ENCODE measurements at regions not wholly inside any gene's neighbourhood (a gene's known extent, or its start where the extent isn't known, plus 50 kb on each side); places are given as distances from the start of the nearest gene placed in this dataset.

DNA sequence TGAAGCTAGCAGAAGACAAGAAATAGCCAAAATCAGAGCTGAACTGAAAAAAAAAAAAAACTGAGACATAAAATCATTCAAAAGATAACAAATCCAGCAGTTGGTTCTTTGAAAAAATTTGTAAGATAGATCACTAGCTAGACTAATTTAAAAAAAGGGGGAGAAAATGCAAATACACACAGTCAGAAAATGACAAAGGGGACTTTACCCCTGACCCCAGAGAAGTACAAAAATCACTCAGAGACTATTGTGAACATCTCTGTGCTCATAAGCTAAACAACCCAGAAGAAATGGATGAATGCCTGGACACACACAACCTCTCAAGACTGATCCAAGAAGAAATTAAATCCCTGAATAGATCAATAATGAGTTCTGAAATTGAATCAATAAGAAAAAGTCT is 914.3 kb upstream of the API5 start:
- H3K36me3 ChIP-seq (replicated peaks in 1 of 2; ENCODE audit: control insufficient read depth in 1 of 2, insufficient read depth in 2 of 2, low read length in 2 of 2), result no peaks in the 10 kb centered on the region
- no peak overlapping the region for H3K4me2 ChIP-seq (replicated peaks; ENCODE audit: extremely low read depth, low read length, poor library complexity, severe bottlenecking)
- DNase-seq, result no peak
- H3K4me1 ChIP-seq (ENCODE audit: control insufficient read depth in 1 of 2, insufficient read depth in 2 of 2, low read length in 2 of 2), result no peaks in the 10 kb centered on the region
- no peaks in the 10 kb centered on the region for H3K36me3 Mint-ChIP-seq
- no peak overlapping the region for H3K9ac ChIP-seq (ENCODE audit: insufficient read depth, low read length, poor library complexity, severe bottlenecking)
- no peak overlapping the region for H3K4me3 ChIP-seq (replicated peaks in 1 of 3; ENCODE audit: low read depth in 2 of 3, low read length in 3 of 3)
- H3K79me2 ChIP-seq (ENCODE audit: insufficient read depth, low read length), result no peaks in the 10 kb centered on the region
- no peak overlapping the region for H2AFZ ChIP-seq (ENCODE audit: insufficient read depth, low read depth, low read length, poor library complexity, severe bottlenecking)
- H3K27ac Mint-ChIP-seq, result no peak overlapping the region
- H3K27ac ChIP-seq (ENCODE audit: low read depth in 1 of 2, low read length in 2 of 2), result no peak overlapping the region
- H3K9me3 Mint-ChIP-seq, result peaks cover 2 to 13% (median 8%) of the 10 kb centered on the region in 7 donors
- H3K27me3 Mint-ChIP-seq (ENCODE audit: low read depth in 3 of 3), result peaks cover 0 to 8% (median 2%) of the 10 kb centered on the region in 3 donors
- intact Hi-C loops (cut with micrococcal nuclease), result no loop called here
- H4K20me1 ChIP-seq (ENCODE audit: insufficient read depth, low read length), result no peaks in the 10 kb centered on the region
- H3K4me1 Mint-ChIP-seq, result no peaks in the 10 kb centered on the region
- H3K27me3 ChIP-seq (ENCODE audit: control insufficient read depth in 2 of 2, insufficient read depth in 2 of 2, low read length in 2 of 2), result no peaks in the 10 kb centered on the region
- peaks cover 0 to 12% of the 10 kb centered on the region in 2 donors for H3K9me3 ChIP-seq (replicated peaks in 1 of 2; ENCODE audit: control insufficient read depth in 1 of 2, insufficient read depth in 1 of 2, low read length in 2 of 2)
- no peak for TF ChIP-seq CTCF (IDR thresholded peaks at IDR 0.05)
- no peak overlapping the region for H3K4me3 Mint-ChIP-seq

DNA sequence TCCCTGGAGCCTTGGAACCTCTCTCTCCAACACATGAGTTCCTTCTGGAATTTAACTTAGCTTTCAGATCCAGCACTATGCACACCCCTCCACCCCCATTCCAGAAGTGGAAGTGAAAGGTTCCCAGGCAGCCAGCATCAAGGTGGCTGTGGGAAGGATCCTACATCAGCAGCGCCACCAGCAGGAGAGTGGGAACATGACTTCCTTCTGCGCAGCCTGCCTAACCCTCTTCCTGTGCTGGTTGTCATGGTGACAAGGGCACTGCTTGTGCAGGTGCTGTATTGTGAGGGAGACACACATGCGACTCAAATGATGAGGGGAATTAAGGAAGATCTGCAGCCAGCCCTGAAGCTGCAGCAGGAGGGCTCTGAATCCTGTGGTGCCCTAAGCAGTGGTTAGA is 904.5 kb upstream of the API5 start:
- H3K27ac Mint-ChIP-seq, result no peak overlapping the region
- 32% methylated on average over 2 of the region's 3 CpGs for WGBS (ENCODE audit: insufficient coverage)

More for the DNA sequence above, 904.5 kb upstream of the API5 start:
- no peak overlapping the region for H3K4me3 ChIP-seq (replicated peaks in 1 of 3; ENCODE audit: low read depth in 2 of 3, low read length in 3 of 3)
- no peak for DNase-seq
- no peak for TF ChIP-seq CTCF (IDR thresholded peaks at IDR 0.05)
- no peaks in the 10 kb centered on the region for H3K4me1 ChIP-seq (ENCODE audit: control insufficient read depth in 1 of 2, insufficient read depth in 2 of 2, low read length in 2 of 2)
- intact Hi-C loops (cut with micrococcal nuclease), result no loop called here
- H2AFZ ChIP-seq (ENCODE audit: insufficient read depth, low read depth, low read length, poor library complexity, severe bottlenecking), result no peak overlapping the region
- H3K27ac ChIP-seq (ENCODE audit: low read depth in 1 of 2, low read length in 2 of 2), result no peak overlapping the region
- Mint-ChIP-seq H3K4me3 (no peak overlapping the region), H3K36me3 (no peaks in the 10 kb centered on the region), H3K4me1 (peaks cover 3% of the 10 kb centered on the region), H3K9me3 (no peaks in the 10 kb centered on the region), H3K27me3 (ENCODE audit: low read depth in 3 of 3) (peaks cover 0 to 4% (median 0%) of the 10 kb centered on the region in 3 donors)
- no peaks in the 10 kb centered on the region for H3K36me3 ChIP-seq (replicated peaks in 1 of 2; ENCODE audit: control insufficient read depth in 1 of 2, insufficient read depth in 2 of 2, low read length in 2 of 2)
- H3K79me2 ChIP-seq (ENCODE audit: insufficient read depth, low read length), result no peaks in the 10 kb centered on the region
- H3K9ac ChIP-seq (ENCODE audit: insufficient read depth, low read length, poor library complexity, severe bottlenecking), result no peak overlapping the region
- H4K20me1 ChIP-seq (ENCODE audit: insufficient read depth, low read length), result no peaks in the 10 kb centered on the region
- H3K27me3 ChIP-seq (ENCODE audit: control insufficient read depth in 2 of 2, insufficient read depth in 2 of 2, low read length in 2 of 2), result no peaks in the 10 kb centered on the region
- H3K9me3 ChIP-seq (replicated peaks in 1 of 2; ENCODE audit: control insufficient read depth in 1 of 2, insufficient read depth in 1 of 2, low read length in 2 of 2), result no peaks in the 10 kb centered on the region
- H3K4me2 ChIP-seq (replicated peaks; ENCODE audit: extremely low read depth, low read length, poor library complexity, severe bottlenecking), result no peak overlapping the region
